ENCODE measurements at regions not wholly inside any gene's neighbourhood (a gene's known extent, or its start where the extent isn't known, plus 50 kb on each side); places are given as distances from the start of the nearest gene placed in this dataset.
A peak's percentile ranks its signal among the peaks of the same experiment; 100 is the strongest.

GRCh38 chr2:109070290-109070689, 58.7 kb upstream of the SH3RF3 start:
- DNase-seq, result no peak

DNA sequence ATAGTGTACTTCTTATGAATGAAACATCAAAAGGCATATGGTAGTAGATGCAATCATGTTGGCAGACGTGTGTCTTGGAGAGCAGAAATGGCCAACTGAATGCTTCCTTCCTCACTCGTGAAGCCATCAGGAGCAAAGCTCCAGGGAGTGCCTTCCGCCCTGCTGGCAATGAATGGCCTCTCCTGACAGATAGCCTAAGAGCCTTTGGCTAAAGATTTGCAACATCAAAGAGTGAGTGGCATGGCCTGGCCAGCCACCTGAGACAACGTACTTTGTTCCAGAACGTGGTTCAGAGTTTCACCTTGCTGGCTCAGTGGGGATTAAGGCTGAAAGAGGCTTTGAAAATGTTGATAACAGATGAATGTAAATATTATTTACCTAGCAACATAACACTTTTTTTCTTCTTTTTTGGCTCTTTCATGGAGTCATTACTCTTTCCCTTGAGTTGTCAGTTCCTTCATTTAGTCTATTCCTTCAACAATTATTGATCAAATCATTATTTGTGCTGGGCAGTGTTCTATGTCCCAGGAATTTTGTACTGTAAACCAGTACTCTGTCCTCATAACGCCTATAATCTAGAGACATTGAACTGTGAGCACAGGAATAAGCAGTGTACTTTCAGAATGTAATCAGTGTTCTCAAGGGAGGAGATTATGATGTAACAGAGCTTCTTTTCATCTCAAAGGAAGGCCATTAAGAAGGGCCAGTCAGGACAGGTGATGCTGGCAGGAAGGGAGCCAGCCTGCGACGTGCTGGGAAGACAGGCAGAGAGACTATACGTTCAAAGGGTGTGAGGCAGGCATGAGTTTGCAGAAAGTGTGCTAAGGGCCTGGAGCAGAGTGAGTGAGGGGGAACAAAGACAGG, 59.4 kb upstream of the SH3RF3 start:
- DNase-seq, result no peak

- DNase-seq, result no peak
Observed at GRCh38 chr2:109068811-109069210, 60.2 kb upstream of the SH3RF3 start.

DNA sequence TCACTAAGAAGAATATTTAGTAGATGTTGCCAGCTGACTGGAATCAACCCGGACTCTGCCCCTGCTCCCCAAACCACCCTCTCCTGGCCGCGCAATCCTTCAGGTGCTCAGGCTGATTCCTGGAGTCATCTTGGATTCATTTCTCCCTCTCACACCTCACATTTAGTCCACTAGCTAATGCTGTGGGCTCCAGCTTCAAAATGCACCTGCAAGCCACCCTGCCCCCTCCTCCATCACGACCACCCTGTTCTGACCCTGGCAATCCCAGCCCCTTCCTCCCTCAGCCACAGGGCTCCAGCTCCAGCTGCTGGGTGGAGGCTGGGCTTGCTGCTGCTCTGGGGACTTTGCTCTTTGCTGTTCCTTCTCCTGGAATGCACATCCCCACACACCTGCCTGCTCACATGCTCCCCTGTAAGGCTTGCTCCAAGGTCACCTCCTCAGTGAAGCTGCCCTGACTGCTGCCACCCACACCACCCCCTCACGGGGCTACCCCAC, 61.3 kb upstream of the SH3RF3 start:
- DNase-seq, result no peak

DNA sequence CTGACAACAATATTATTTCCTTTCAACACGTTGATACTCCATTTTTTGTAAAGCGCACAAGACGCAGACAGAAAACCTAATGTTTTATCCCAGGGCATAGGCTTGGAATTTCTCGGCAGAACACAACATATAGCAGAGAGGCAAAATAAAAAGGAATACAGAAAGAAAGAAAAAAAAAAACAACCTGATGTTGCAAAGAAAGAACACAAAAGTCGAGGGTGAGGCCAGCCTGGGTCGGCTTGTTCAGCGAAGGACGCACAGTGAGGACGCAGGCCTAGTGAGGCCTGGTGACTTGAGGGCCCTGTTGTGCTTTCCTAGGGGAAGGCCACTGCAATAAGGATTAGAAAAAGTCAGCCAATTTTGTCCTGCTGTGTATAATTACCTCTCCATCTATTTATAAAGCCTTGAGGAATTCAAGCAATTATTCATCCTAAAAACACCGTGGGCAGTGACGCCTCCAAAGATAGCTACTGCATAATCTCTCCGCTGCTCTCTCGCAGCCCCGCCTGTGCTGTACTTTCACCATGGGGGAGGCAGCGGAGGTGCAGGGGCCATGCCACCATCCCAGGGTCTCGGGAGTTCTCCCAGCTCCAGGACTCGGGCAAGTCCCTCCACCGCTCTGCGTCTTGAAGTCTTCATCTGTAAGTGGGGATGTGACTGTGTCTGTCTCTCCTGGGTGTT, 61.9 kb upstream of the SH3RF3 start:
- DNase-seq, result no peak

DNA sequence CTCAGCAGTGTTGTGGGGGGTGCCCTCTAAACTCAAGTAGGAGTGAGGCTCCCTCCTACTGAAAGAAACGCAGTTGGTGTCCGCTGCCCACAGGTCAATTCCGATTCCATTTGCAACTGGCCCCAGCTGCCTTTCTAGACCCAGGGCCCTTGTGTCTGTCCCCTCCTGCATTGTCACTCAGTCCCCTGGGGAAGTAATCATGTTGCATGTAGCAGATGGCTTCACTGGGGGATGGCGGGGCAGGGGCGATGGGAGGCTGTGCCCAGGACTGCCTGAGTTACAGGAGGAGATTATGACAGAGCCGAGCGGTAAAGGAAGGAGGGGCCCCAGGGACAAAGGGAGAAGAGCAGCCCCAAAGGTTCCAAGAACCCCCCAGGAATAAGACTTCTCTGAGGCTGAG, 62.5 kb upstream of the SH3RF3 start:
- no peak for DNase-seq

GRCh38 chr2:109065391-109065734, 63.6 kb upstream of the SH3RF3 start:
- DNase-seq, result no peak

GRCh38 chr2:109064660-109065390, 64.2 kb upstream of the SH3RF3 start:
- no peak for DNase-seq

- no peak for DNase-seq
Observed at GRCh38 chr2:109062859-109063700, 65.9 kb upstream of the SH3RF3 start.

- no peak for DNase-seq
Observed at GRCh38 chr2:109062145-109062858, 66.7 kb upstream of the SH3RF3 start.

GRCh38 chr2:109061736-109062135, 67.3 kb upstream of the SH3RF3 start:
- no peak for DNase-seq

DNA sequence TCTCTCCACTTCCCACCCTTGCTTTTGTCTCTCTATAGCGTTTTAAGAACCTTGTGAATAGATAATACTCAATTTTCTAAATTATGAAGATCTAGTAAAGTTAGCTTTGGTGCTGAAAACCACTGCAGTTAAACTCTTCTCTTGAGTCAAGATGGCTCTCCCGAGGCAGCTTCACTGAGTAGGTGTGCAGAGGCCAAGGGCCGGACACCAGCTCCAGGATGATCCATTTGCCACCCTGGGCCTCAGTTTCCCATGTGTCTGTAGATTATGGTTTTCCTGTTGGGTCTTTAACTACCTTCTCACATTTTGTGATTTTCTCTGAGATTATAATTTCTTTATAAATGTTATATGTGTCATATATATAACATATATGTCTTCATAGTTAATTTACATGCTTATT, 68.5 kb upstream of the SH3RF3 start:
- DNase-seq, result no peak

GRCh38 chr2:109059474-109060165, 69.4 kb upstream of the SH3RF3 start:
- no peak for DNase-seq

DNA sequence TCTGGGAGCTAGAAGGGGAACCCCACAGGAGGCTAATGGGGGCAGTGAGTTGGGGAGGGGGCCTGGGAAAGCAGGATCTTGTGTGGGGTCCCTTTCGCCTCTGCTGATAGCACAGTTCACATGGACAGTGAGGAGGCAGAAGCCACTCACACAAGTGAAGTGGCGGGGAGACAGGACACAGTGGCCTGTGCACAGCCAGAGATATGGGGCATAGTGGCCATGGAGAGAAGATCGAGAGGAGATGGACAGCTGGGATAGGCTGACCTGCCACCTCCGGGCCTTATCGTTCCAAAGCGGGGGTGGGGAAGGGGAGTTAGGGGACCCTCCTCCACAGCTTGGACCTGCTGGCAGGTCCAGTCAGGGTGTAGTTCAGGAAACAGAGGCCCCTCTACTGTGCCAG, 69.8 kb upstream of the EDAR start:
- no peak for DNase-seq

DNA sequence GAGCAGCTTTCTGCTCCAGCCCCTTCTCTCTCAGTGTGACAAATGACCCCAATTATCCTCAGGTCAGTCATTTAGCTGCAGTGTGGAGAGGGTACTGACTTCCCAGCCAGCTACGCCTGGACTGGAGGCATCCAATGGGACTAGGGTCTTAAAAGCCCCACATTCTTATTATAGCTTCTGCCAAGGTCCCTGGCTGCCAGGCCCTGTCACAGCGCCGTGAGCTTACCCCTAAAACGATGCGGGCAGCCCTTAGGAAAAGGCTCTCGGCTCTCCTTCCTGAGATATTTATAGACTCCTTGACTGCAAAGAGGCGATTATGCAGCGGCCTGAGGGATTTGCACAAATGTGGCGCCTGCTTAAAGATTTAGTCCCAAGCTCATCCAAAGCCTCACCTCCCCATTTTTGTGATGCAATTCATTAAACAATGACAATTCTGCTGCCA, 69.2 kb upstream of the EDAR start:
- DNase-seq, result no peak

- DNase-seq, result peak; percentile 7
Observed at GRCh38 chr2:109057686-109058085, 68.7 kb upstream of the EDAR start.

DNA sequence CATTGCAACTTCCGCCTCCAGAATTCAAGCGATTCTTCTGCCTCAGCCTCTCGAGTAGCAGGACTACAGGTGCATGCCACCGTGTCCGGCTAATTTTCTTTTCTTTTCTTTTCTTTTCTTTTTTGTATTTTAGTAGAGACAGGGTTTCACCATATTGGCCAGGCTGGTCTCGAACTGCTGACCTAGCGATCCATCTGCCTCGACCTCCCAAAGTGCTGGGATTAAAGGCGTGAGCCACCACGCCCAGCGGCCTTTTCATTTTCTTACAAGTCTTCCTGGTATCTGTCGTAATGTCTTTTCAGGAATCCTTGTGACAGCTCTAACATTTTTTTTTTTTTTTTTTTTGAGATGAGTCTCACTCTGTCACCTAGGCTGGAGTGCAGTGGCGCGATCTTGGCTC, 66.4 kb upstream of the EDAR start:
- DNase-seq, result no peak

- no peak for DNase-seq
Observed at GRCh38 chr2:109054865-109055264, 65.8 kb upstream of the EDAR start.

DNA sequence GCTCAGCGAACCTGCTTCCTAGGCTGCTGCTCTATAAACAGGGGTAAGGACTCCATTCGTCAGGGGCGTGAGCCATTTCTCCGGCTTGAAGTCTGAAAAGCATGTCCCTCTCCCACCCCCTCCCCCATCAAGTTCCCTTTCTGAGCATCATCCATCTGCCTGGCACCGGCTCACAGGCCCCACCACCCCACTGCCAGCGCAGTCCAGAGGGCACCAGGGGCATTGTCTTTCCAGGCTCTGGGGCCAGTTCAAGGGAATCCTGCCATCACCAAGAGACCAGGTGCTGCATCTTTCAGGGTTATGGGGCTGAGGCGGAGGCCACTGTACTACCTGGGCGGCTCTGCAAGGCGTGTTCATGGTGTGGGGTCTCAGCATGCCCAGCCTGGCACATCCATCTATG, 64.7 kb upstream of the EDAR start:
- no peak for DNase-seq

- DNase-seq, result no peak
Observed at GRCh38 chr2:109052922-109053321, 63.9 kb upstream of the EDAR start.

GRCh38 chr2:109049022-109049421, 60.0 kb upstream of the EDAR start:
- no peak for DNase-seq

Data from CD4-positive, alpha-beta T cell treated with Interferon gamma for 1 hour (primary cell).